Spleen (tissue), 7 donors: ENCODE measurements at regions not wholly inside any gene's neighbourhood (a gene's known extent, or its start where the extent isn't known, plus 50 kb on each side); places are given as distances from the start of the nearest gene placed in this dataset.

ENCODE experiments used
- CTCF ChIP-seq, 11 experiments: fragments of 200-600 bp in 7 of 11; fragments of 450-650 bp in 4 of 11; sonication (generic) in 4 of 11; IDR thresholded peaks in 8 of 11; conservative IDR thresholded peaks in 3 of 11; 1 replicate in 7 of 11; 2 replicates in 4 of 11; pipeline versions ENCODE4 v1.4.0 to v1.8.0; 2016 to 2021; ENCODE audit warnings: antibody characterized with exemption in 11 of 11, inconsistent platforms in 4 of 11, mild to moderate bottlenecking in 1 of 11
- POLR2A ChIP-seq, 3 donors: fragments of 450-650 bp; IDR thresholded peaks; one replicate each; pipeline ENCODE4 v1.5.1; 2017; ENCODE audit warnings: antibody characterized with exemption in 3 of 3, mild to moderate bottlenecking in 1 of 3
- POLR2AphosphoS5 ChIP-seq, 3 donors: sonication (generic); formaldehyde crosslinking; IDR thresholded peaks; one replicate each; pipeline ENCODE4 v1.5.1; 2017; ENCODE audit warnings: antibody characterized with exemption in 3 of 3
- donor health status: DM: no; HTN: no; CAD: no; lungs with moderate emphysema.
- donor health status: DM: no; HTN: no; CAD: no.
- donor health status: DM: no; HTN: no; CAD: no.

GRCh38 chr10:25100141-25100540, 74.7 kb upstream of the GPR158 start:
- no peak for TF ChIP-seq CTCF (IDR thresholded peaks at IDR 0.05 in 8 of 11, conservative IDR thresholded peaks at IDR 0.05 in 3 of 11)
- TF ChIP-seq POLR2A (IDR thresholded peaks at IDR 0.05) = no peak
- TF ChIP-seq POLR2AphosphoS5 (IDR thresholded peaks at IDR 0.05) = no peak
